GM13976 (cell line): ENCODE measurements at regions not wholly inside any gene's neighbourhood (a gene's known extent, or its start where the extent isn't known, plus 50 kb on each side); places are given as distances from the start of the nearest gene placed in this dataset.

Experiments
- DNase-seq: peaks from one replicate; pipeline ENCODE4 v3.0.0; 2012; ENCODE audit warnings: low spot score
- in situ Hi-C: fragments of 300-500 bp; cut with MboI; formaldehyde crosslinking; loops from one replicate; pipeline ENCODE4 v1.12.0; 2022; ENCODE audit warnings: low sequenced_read_pairs, mixed read lengths, inconsistent platforms; ENCODE audit not compliant: unreplicated experiment
- TF ChIP-seq, protein P1 (sequence below): IDR thresholded peaks from 2 replicates; pipeline ENCODE4 v1.5.1; 2012; ENCODE audit warnings: borderline replicate concordance, mild to moderate bottlenecking; ENCODE audit not compliant: insufficient read depth; ENCODE audit errors: extremely low read depth, missing control alignments, control extremely low read depth

DNA sequence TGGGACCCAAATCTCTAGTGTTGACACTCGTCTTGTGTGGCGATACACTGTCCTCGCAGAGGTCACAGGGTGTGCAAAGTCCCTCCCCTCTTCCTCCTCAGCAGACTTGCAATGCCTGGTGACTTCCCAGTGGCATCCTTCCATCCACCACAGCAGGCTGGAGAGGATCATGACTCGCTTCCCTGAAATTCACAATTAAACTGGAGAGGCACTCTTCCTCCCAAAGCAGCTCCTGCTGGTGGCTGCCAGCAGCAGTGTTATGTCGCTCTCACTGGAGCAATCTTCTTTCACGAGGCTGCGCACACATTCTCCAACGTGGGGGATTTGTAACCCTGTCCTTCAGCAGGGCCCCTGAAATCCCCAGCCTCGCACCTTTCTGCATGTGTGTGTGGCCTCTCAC lies 145.2 kb upstream of the TMCC3 start:
- in situ Hi-C loops = no loop called here
- TF ChIP-seq, protein P1, sequence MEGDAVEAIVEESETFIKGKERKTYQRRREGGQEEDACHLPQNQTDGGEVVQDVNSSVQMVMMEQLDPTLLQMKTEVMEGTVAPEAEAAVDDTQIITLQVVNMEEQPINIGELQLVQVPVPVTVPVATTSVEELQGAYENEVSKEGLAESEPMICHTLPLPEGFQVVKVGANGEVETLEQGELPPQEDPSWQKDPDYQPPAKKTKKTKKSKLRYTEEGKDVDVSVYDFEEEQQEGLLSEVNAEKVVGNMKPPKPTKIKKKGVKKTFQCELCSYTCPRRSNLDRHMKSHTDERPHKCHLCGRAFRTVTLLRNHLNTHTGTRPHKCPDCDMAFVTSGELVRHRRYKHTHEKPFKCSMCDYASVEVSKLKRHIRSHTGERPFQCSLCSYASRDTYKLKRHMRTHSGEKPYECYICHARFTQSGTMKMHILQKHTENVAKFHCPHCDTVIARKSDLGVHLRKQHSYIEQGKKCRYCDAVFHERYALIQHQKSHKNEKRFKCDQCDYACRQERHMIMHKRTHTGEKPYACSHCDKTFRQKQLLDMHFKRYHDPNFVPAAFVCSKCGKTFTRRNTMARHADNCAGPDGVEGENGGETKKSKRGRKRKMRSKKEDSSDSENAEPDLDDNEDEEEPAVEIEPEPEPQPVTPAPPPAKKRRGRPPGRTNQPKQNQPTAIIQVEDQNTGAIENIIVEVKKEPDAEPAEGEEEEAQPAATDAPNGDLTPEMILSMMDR = no peak
- no peak for DNase-seq

- TF ChIP-seq, protein P1 = no peak
- in situ Hi-C loops = no loop called here
- DNase-seq = no peak
Observed at GRCh38 chr12:94795044-94795443, 144.7 kb upstream of the TMCC3 start.

GRCh38 chr12:94793191-94793595 lies 142.8 kb upstream of the TMCC3 start:
- DNase-seq = no peak
- in situ Hi-C loops = no loop called here
- TF ChIP-seq, protein P1 = no peak

DNA sequence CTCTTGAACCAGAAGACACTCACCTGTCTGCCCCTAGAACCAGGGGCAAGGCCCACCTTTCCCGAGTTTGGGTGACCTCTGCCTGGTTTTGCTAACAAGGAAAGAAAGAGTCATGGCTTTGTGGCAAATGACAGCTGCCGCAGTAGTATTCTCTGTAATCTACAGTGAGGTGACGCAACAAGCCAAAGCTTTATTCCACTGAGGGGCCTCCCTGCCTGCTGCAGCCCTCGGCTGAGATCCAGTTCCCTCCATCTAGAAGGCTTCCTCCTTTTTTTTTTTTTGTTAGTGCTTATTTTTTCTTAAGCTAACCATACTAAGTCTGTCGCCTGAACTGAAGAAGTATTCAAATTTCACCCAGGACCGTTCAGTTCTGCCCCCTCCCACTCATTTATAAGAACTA lies 142.3 kb upstream of the TMCC3 start:
- in situ Hi-C loops = no loop called here
- TF ChIP-seq, protein P1 = no peak
- no peak for DNase-seq

GRCh38 chr12:94791933-94792332 lies 141.6 kb upstream of the TMCC3 start:
- in situ Hi-C loops = no loop called here
- no peak for DNase-seq
- TF ChIP-seq, protein P1 = no peak

DNA sequence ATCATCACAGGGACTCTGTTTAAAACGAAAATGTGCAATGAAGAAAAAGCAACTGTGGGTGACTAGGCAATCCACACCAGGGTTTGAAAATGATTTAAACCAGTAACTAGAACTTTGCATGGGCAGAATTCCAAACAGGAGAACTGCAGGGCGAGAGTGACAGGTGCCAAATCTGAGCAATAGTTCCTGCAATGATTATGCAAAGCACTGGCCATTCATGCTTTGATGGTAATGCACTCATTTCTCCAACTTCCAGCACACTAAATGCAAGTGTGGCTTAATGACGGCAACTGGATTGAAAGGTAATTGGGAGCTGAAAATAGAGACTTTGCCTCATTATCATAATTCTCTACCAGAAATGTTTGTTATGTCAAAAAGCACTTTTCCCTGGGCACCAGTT lies 140.5 kb upstream of the TMCC3 start:
- DNase-seq = no peak
- TF ChIP-seq, protein P1 = no peak
- in situ Hi-C loops = no loop called here

- no peak for DNase-seq
- TF ChIP-seq, protein P1 = no peak
- in situ Hi-C loops = no loop called here
Observed at GRCh38 chr12:94790370-94790769, 140.0 kb upstream of the TMCC3 start.
